Vagina (tissue), 2 donors: ENCODE measurements at regions not wholly inside any gene's neighbourhood (a gene's known extent, or its start where the extent isn't known, plus 50 kb on each side); places are given as distances from the start of the nearest gene placed in this dataset.

Experiments used
- CTCF ChIP-seq, 3 experiments: fragments of 450-650 bp in 2 of 3; fragments of 200-600 bp in 1 of 3; sonication (generic) in 1 of 3; IDR thresholded peaks; one replicate each; pipeline ENCODE4 v1.5.1; 2017 to 2019; ENCODE audit warnings: antibody characterized with exemption in 3 of 3, mild to moderate bottlenecking in 2 of 3, moderate library complexity in 2 of 3
- POLR2A ChIP-seq, 2 donors: fragments of 450-650 bp; IDR thresholded peaks; one replicate each; pipeline ENCODE4 v1.6.1; 2017; ENCODE audit warnings: antibody characterized with exemption in 2 of 2, mild to moderate bottlenecking in 2 of 2, moderate library complexity in 2 of 2
- POLR2AphosphoS5 ChIP-seq, 2 donors: sonication (generic); formaldehyde crosslinking; IDR thresholded peaks; one replicate each; pipeline ENCODE4 v1.9.0; 2017; ENCODE audit warnings: antibody characterized with exemption in 2 of 2, mild to moderate bottlenecking in 2 of 2, low read depth in 1 of 2; ENCODE audit not compliant: insufficient read depth in 1 of 2

GRCh38 chr11:80816454-80816847 is 1375.6 kb upstream of the TENM4 start:
- no peak for TF ChIP-seq CTCF (IDR thresholded peaks at IDR 0.05)
- TF ChIP-seq POLR2A (IDR thresholded peaks at IDR 0.05), result no peak
- TF ChIP-seq POLR2AphosphoS5 (IDR thresholded peaks at IDR 0.05; ENCODE audit: insufficient read depth in 1 of 2, low read depth in 1 of 2), result no peak
